Thoracic aorta (tissue), 2 donors: ENCODE measurements at regions not wholly inside any gene's neighbourhood (a gene's known extent, or its start where the extent isn't known, plus 50 kb on each side); places are given as distances from the start of the nearest gene placed in this dataset.

Experiments used
- ATAC-seq: fragments of 150-250 bp; one replicate; pipeline ENCODE4 v1.8.0; 2017; ENCODE audit warnings: low read depth; ENCODE audit not compliant: insufficient number of reproducible peaks, low FRiP score
- DNase-seq: peaks from one replicate; pipeline ENCODE4 v3.0.0-alpha.2; 2020; ENCODE audit warnings: low spot score
- H3K27ac ChIP-seq, 2 donors: fragments of 200-600 bp; sonication (generic); 1 replicate in 1 of 2; 2 replicates in 1 of 2; pipeline ENCODE4 v1.5.1; 2016; ENCODE audit warnings: mild to moderate bottlenecking in 2 of 2, moderate library complexity in 2 of 2
- H3K27me3 ChIP-seq: fragments of 200-600 bp; sonication (generic); replicated peaks from 2 replicates; pipeline ENCODE4 v1.6.0; 2016; ENCODE audit warnings: mild to moderate bottlenecking; ENCODE audit not compliant: insufficient read depth
- H3K36me3 ChIP-seq: fragments of 200-600 bp; sonication (generic); one replicate; pipeline ENCODE4 v1.5.1; 2016
- H3K4me1 ChIP-seq, 2 donors: fragments of 200-600 bp; sonication (generic); 1 replicate in 1 of 2; 2 replicates in 1 of 2; pipeline versions ENCODE4 v1.5.1 to v1.6.0; 2016; ENCODE audit warnings: low read depth in 2 of 2, mild to moderate bottlenecking in 1 of 2; ENCODE audit not compliant: control insufficient read depth in 1 of 2
- H3K4me3 ChIP-seq: fragments of 200-600 bp; sonication (generic); 2 replicates; pipeline ENCODE4 v1.5.1; 2016; ENCODE audit warnings: mild to moderate bottlenecking
- H3K9me3 ChIP-seq: fragments of 200-600 bp; sonication (generic); 2 replicates; pipeline ENCODE4 v1.5.1; 2016
- CTCF ChIP-seq: fragments of 200-600 bp; sonication (generic); IDR thresholded peaks from one replicate; pipeline ENCODE4 v1.5.1; 2019; ENCODE audit warnings: antibody characterized with exemption

GRCh38 chr17:33973491-33973890 is 281.6 kb upstream of the CCL2 start:
- Histone ChIP-seq H3K27me3 (no peaks in the 10 kb centered on the region), H3K4me3 (no peak overlapping the region), H3K27ac (no peak overlapping the region), H3K36me3 (no peaks in the 10 kb centered on the region), H3K4me1 (no peaks in the 10 kb centered on the region), H3K9me3 (no peaks in the 10 kb centered on the region)
- ATAC-seq (no peak), DNase-seq (no peak)
- no peak for TF ChIP-seq CTCF

DNA sequence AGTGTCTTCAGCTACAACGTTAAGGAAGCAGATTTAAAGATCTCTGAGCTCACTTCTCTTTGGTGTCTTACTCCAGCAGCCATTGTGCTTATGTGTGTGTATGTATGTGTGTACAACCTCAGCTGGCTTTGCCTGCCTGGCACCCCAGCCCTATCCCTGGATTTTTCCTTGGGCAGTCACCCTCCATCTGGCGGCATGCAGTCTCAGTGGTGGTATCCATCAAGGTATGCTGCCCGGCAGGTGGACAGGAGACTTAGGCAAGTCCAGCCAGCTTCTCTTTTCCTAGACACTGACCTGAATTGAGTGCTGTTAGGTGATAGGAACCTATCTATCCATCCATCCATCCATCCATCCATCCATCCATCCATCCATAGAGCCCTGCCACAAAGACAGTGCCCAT is 280.8 kb upstream of the CCL2 start:
- DNase-seq (no peak), ATAC-seq (no peak)
- Histone ChIP-seq H3K9me3 (no peaks in the 10 kb centered on the region), H3K4me1 (no peaks in the 10 kb centered on the region), H3K36me3 (no peaks in the 10 kb centered on the region), H3K27me3 (no peaks in the 10 kb centered on the region), H3K27ac (no peak overlapping the region), H3K4me3 (no peak overlapping the region)
- TF ChIP-seq CTCF, result no peak

- TF ChIP-seq CTCF, result no peak
- ATAC-seq (no peak), DNase-seq (no peak)
- H3K36me3 ChIP-seq, result no peaks in the 10 kb centered on the region
- H3K27me3 ChIP-seq, result no peaks in the 10 kb centered on the region
- H3K27ac ChIP-seq, result no peak overlapping the region
- H3K4me1 ChIP-seq, result no peaks in the 10 kb centered on the region
- H3K4me3 ChIP-seq, result no peak overlapping the region
- no peaks in the 10 kb centered on the region for H3K9me3 ChIP-seq
Measured at GRCh38 chr17:33976831-33977230, 278.3 kb upstream of the CCL2 start.

DNA sequence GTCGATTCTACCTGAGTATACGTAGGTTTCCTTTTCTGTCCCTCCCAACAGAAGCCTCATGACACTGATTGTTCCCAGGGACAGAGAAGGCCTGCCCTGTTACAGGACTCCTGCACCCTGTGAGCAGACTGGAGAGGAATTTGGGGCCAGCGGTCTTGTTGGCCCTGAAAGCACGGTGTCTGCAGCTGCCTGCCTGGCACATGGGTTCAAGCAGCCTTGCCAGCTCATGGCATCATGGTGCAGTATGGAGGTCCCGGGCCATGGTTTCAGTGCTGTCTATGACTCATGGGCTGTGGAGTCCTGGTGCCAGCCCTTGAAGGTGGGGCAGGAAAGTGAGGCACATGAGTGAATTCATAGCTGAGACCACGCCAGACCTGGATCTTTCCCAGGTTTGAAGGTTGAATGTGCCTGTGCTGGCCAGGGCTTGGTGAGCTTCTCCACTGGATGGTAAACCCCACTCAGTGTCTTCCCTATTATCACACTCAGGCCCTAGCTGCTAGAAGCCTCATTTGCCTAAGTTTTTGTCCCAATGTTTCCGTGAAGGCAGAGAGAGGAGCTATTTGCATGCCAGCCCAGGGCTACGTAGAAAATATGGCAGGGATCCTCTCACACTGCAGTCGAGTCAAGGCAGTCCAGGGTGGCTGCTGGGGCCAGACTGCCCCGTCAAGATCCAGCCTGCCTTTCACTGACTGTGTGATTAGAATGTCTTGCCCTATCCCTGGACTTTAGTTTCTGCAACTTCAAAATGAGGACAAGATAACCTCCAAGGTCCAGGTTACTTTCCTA is 277.2 kb upstream of the CCL2 start:
- no peak for TF ChIP-seq CTCF
- H3K9me3 ChIP-seq, result no peaks in the 10 kb centered on the region
- ATAC-seq (no peak), DNase-seq (no peak)
- H3K27ac ChIP-seq, result no peak overlapping the region
- no peaks in the 10 kb centered on the region for H3K4me1 ChIP-seq
- no peaks in the 10 kb centered on the region for H3K36me3 ChIP-seq
- no peak overlapping the region for H3K4me3 ChIP-seq
- no peaks in the 10 kb centered on the region for H3K27me3 ChIP-seq

DNA sequence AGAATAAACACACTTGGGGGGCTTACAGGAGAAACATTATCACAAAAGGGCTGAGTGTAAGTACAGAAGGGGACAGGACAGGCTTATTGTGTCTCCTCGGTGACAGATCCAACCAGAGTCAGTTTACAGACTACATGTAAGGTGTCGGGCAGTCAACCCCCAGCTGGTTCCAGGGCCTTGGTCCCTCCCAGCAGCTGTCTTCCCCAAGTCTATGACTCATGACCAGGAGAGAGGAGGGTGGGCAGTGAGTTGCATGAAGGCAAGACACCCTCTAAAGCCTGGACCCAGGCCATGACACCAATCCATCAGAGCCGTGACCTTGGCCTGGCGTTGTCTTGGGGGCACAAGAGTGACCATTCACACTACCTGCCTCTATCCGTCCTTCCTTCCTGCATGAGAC is 276.2 kb upstream of the CCL2 start:
- Histone ChIP-seq H3K4me3 (no peak overlapping the region), H3K4me1 (no peaks in the 10 kb centered on the region), H3K27ac (no peak overlapping the region), H3K36me3 (no peaks in the 10 kb centered on the region), H3K27me3 (no peaks in the 10 kb centered on the region), H3K9me3 (no peaks in the 10 kb centered on the region)
- TF ChIP-seq CTCF, result no peak
- ATAC-seq (no peak), DNase-seq (no peak)
